ENCODE measurements at regions not wholly inside any gene's neighbourhood (a gene's known extent, or its start where the extent isn't known, plus 50 kb on each side); places are given as distances from the start of the nearest gene placed in this dataset.

DNA sequence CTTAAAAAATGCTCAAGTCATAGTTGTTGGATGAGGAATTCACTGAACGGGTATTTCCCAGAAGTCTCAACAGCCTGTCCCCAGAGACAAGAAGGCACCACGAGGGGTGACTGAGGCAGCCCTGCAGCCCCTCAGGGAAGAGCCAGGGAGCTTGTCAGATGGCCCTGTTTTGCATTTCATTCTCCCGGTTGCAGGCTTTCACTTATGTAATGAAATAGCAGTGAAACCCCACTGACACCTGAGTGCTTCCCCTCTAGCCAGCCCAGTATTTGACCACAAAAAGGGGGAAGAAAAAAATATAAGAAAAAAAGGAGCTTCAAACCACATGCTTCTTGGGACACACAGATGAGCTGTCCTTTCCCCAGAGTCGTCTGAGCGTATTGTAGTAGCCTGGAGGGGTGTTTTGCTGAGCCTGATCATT, 75.3 kb upstream of the IL12B start:
- TF ChIP-seq POLR2AphosphoS5 (IDR thresholded peaks at IDR 0.05; ENCODE audit: low read depth, low read length) = no peak
- TF ChIP-seq, protein P1, sequence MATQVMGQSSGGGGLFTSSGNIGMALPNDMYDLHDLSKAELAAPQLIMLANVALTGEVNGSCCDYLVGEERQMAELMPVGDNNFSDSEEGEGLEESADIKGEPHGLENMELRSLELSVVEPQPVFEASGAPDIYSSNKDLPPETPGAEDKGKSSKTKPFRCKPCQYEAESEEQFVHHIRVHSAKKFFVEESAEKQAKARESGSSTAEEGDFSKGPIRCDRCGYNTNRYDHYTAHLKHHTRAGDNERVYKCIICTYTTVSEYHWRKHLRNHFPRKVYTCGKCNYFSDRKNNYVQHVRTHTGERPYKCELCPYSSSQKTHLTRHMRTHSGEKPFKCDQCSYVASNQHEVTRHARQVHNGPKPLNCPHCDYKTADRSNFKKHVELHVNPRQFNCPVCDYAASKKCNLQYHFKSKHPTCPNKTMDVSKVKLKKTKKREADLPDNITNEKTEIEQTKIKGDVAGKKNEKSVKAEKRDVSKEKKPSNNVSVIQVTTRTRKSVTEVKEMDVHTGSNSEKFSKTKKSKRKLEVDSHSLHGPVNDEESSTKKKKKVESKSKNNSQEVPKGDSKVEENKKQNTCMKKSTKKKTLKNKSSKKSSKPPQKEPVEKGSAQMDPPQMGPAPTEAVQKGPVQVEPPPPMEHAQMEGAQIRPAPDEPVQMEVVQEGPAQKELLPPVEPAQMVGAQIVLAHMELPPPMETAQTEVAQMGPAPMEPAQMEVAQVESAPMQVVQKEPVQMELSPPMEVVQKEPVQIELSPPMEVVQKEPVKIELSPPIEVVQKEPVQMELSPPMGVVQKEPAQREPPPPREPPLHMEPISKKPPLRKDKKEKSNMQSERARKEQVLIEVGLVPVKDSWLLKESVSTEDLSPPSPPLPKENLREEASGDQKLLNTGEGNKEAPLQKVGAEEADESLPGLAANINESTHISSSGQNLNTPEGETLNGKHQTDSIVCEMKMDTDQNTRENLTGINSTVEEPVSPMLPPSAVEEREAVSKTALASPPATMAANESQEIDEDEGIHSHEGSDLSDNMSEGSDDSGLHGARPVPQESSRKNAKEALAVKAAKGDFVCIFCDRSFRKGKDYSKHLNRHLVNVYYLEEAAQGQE (IDR thresholded peaks at IDR 0.05; ENCODE audit: insufficient read depth in 1 of 2, low read depth in 2 of 2, low read length in 2 of 2) = no peak
